ENCODE measurements at regions not wholly inside any gene's neighbourhood (a gene's known extent, or its start where the extent isn't known, plus 50 kb on each side); places are given as distances from the start of the nearest gene placed in this dataset.

GRCh38 chr5:120134944-120135343 is 329.2 kb upstream of the PRR16 start:
- intact Hi-C loops (cut with DNase I): no loop called here
- H3K9me3 ChIP-seq (replicated peaks in 1 of 3): no peaks in the 10 kb centered on the region
- H3K27me3 ChIP-seq: no peaks in the 10 kb centered on the region
- no peak overlapping the region for H3K27ac ChIP-seq
- no peak overlapping the region for H3K4me3 ChIP-seq
- TF ChIP-seq CTCF (IDR thresholded peaks at IDR 0.05): no peak
- TF ChIP-seq POLR2A (IDR thresholded peaks at IDR 0.05): no peak
- DNase-seq: no peak
- no peaks in the 10 kb centered on the region for H3K36me3 ChIP-seq (replicated peaks in 1 of 2)
- peaks cover 14 to 19% of the 10 kb centered on the region in 2 donors for H3K4me1 ChIP-seq (replicated peaks in 1 of 2)

GRCh38 chr5:120137582-120137981 is 326.5 kb upstream of the PRR16 start:
- H3K36me3 ChIP-seq (replicated peaks in 1 of 2): no peaks in the 10 kb centered on the region
- intact Hi-C loops (cut with DNase I): no loop called here
- no peaks in the 10 kb centered on the region for H3K9me3 ChIP-seq (replicated peaks in 1 of 3)
- 75 to 84% (median 80%) methylated on average over 1 to 2 of the region's 2 CpGs for WGBS, 4 donors
- H3K4me3 ChIP-seq: no peak overlapping the region
- no peak overlapping the region for H3K27ac ChIP-seq
- TF ChIP-seq CTCF (IDR thresholded peaks at IDR 0.05): no peak
- no peak for TF ChIP-seq POLR2A (IDR thresholded peaks at IDR 0.05)
- H3K4me1 ChIP-seq (replicated peaks in 1 of 2): peaks cover 22 to 23% of the 10 kb centered on the region in 2 donors
- no peak for DNase-seq
- H3K27me3 ChIP-seq: no peaks in the 10 kb centered on the region

- intact Hi-C loops (cut with DNase I): no loop called here
- no peak for TF ChIP-seq POLR2A (IDR thresholded peaks at IDR 0.05)
- TF ChIP-seq CTCF (IDR thresholded peaks at IDR 0.05): no peak
- H3K4me1 ChIP-seq (replicated peaks in 1 of 2): peaks cover 22 to 23% of the 10 kb centered on the region in 2 donors
- H3K36me3 ChIP-seq (replicated peaks in 1 of 2): no peaks in the 10 kb centered on the region
- peak in 6 of 7 donors; percentile 30 to 56 (median 48) for DNase-seq
- no peaks in the 10 kb centered on the region for H3K9me3 ChIP-seq (replicated peaks in 1 of 3)
- no peaks in the 10 kb centered on the region for H3K27me3 ChIP-seq
- H3K4me3 ChIP-seq: peak overlapping the region in 1 of 4 donors; percentile 12
- H3K27ac ChIP-seq: peak overlapping the region in 4 of 5 donors; percentile 69 to 79 (median 74)
- WGBS, 4 donors: 13 to 17% (median 16%) methylated on average over 2 of the region's 2 CpGs
Observed at GRCh38 chr5:120139039-120139438, 325.1 kb upstream of the PRR16 start.

- peak overlapping the region in 1 of 5 donors; percentile 71 for H3K27ac ChIP-seq
- no peak overlapping the region for H3K4me3 ChIP-seq
- no peaks in the 10 kb centered on the region for H3K9me3 ChIP-seq (replicated peaks in 1 of 3)
- H3K27me3 ChIP-seq: no peaks in the 10 kb centered on the region
- no peaks in the 10 kb centered on the region for H3K36me3 ChIP-seq (replicated peaks in 1 of 2)
- H3K4me1 ChIP-seq (replicated peaks in 1 of 2): peaks cover 22 to 23% of the 10 kb centered on the region in 2 donors
- intact Hi-C loops (cut with DNase I): no loop called here
- TF ChIP-seq CTCF (IDR thresholded peaks at IDR 0.05) (no peak), POLR2A (IDR thresholded peaks at IDR 0.05) (no peak)
- 35 to 93% (median 66%) methylated on average over 1 of the region's 1 CpG for WGBS, 4 donors
- DNase-seq: no peak
Observed at GRCh38 chr5:120140501-120140900, 323.6 kb upstream of the PRR16 start.
